ENCODE measurements at regions not wholly inside any gene's neighbourhood (a gene's known extent, or its start where the extent isn't known, plus 50 kb on each side); places are given as distances from the start of the nearest gene placed in this dataset.

DNA sequence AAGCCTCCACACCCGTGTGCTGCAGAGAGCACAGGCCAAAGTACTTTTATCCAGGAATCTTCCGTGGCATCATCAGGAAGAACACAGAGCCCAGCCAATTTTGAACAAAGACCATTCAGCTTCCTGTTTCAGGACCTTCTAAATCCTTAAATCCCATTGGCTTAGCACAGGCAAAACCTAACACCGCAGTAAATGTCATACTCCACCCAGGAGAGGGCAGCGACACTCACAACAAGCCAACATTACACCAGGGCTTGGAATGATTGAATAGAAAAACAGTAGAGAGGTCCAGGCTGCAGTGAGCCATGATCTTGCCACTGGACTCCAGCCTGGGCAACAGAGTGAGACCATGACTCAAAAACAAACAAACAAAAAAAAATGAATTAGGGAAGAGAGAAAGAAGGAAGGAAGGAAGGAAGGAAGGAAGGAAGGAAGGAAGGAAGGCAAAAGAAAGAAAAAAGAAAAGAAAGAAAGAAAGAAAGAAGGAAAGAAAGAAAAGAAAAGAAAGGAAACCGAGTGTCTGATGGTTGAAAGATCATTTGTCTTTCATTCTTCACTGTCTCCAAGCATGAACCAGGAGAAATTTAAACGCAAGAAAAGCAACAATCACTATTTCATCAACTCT is 144.6 kb upstream of the SATB2 start:
- TF ChIP-seq, protein P1, sequence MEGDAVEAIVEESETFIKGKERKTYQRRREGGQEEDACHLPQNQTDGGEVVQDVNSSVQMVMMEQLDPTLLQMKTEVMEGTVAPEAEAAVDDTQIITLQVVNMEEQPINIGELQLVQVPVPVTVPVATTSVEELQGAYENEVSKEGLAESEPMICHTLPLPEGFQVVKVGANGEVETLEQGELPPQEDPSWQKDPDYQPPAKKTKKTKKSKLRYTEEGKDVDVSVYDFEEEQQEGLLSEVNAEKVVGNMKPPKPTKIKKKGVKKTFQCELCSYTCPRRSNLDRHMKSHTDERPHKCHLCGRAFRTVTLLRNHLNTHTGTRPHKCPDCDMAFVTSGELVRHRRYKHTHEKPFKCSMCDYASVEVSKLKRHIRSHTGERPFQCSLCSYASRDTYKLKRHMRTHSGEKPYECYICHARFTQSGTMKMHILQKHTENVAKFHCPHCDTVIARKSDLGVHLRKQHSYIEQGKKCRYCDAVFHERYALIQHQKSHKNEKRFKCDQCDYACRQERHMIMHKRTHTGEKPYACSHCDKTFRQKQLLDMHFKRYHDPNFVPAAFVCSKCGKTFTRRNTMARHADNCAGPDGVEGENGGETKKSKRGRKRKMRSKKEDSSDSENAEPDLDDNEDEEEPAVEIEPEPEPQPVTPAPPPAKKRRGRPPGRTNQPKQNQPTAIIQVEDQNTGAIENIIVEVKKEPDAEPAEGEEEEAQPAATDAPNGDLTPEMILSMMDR (IDR thresholded peaks at IDR 0.05): no peak
- no peak for TF ChIP-seq POLR2A (IDR thresholded peaks at IDR 0.05)
